ENCODE measurements at regions not wholly inside any gene's neighbourhood (a gene's known extent, or its start where the extent isn't known, plus 50 kb on each side); places are given as distances from the start of the nearest gene placed in this dataset.

GRCh38 chr3:87969620-87970019 lies 89.2 kb downstream of the CGGBP1 start:
- intact Hi-C loops (cut with micrococcal nuclease), result no loop called here
- H3K27me3 ChIP-seq (ENCODE audit: control insufficient read depth in 2 of 2, insufficient read depth in 2 of 2, low read length in 2 of 2), result no peaks in the 10 kb centered on the region
- CTCF ChIA-PET, result interaction anchor here (1.5 kb wide), 1 partner anchor 10 kb away, joined by 3 read pairs; no protein-coding TSS in a partner anchor
- no peaks in the 10 kb centered on the region for H4K20me1 ChIP-seq (replicated peaks; ENCODE audit: control insufficient read depth, extremely low read depth, insufficient read depth, low read length)
- no peaks in the 10 kb centered on the region for H3K36me3 ChIP-seq (ENCODE audit: control insufficient read depth in 2 of 2, extremely low read depth in 1 of 2, insufficient read depth in 2 of 2, low read length in 2 of 2)
- H2AFZ ChIP-seq (ENCODE audit: low read depth, low read length), result no peak overlapping the region
- no peaks in the 10 kb centered on the region for H3K9me1 ChIP-seq (replicated peaks; ENCODE audit: control insufficient read depth, extremely low read depth, insufficient read depth, low read length)
- DNase-seq (ENCODE audit: low read depth, low spot score), result no peak
- no TSS peak for BruUV-seq (replicated peaks)
- TF ChIP-seq JUN (IDR thresholded peaks at IDR 0.05; ENCODE audit: borderline replicate concordance, insufficient read depth, insufficient read length, low read depth) (no peak), POLR2A (IDR thresholded peaks at IDR 0.05; ENCODE audit: low read depth, low read length) (no peak), MAX (IDR thresholded peaks at IDR 0.05; ENCODE audit: insufficient read depth, insufficient read length) (no peak)
- TF ChIP-seq, protein P1, sequence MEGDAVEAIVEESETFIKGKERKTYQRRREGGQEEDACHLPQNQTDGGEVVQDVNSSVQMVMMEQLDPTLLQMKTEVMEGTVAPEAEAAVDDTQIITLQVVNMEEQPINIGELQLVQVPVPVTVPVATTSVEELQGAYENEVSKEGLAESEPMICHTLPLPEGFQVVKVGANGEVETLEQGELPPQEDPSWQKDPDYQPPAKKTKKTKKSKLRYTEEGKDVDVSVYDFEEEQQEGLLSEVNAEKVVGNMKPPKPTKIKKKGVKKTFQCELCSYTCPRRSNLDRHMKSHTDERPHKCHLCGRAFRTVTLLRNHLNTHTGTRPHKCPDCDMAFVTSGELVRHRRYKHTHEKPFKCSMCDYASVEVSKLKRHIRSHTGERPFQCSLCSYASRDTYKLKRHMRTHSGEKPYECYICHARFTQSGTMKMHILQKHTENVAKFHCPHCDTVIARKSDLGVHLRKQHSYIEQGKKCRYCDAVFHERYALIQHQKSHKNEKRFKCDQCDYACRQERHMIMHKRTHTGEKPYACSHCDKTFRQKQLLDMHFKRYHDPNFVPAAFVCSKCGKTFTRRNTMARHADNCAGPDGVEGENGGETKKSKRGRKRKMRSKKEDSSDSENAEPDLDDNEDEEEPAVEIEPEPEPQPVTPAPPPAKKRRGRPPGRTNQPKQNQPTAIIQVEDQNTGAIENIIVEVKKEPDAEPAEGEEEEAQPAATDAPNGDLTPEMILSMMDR (IDR thresholded peaks at IDR 0.05; ENCODE audit: extremely low read depth in 1 of 2, insufficient read depth in 1 of 2, low read depth in 1 of 2, low read length in 2 of 2), result no peak
- H3K27ac ChIP-seq (ENCODE audit: insufficient read depth, low read depth, low read length), result no peak overlapping the region
- H3K4me3 ChIP-seq (replicated peaks in 1 of 3; ENCODE audit: insufficient read depth in 1 of 3, low read depth in 1 of 3, low read length in 3 of 3), result no peak overlapping the region
- H3K9me3 ChIP-seq (replicated peaks; ENCODE audit: control insufficient read depth, insufficient read depth, low read length), result no peaks in the 10 kb centered on the region
- no peak for FAIRE-seq
- no peak overlapping the region for H3K9ac ChIP-seq (replicated peaks; ENCODE audit: extremely low read depth, insufficient read depth, low read length)
- POLR2A ChIA-PET, result no interaction called here
- dilution Hi-C loops (cut with MboI; ENCODE audit: extremely low pct_ligation_motif_present, low sequenced_read_pairs), result no loop called here
- H3K4me2 ChIP-seq (ENCODE audit: insufficient read depth, low read length), result no peak overlapping the region
- no peaks in the 10 kb centered on the region for H3K79me2 ChIP-seq (ENCODE audit: control insufficient read depth, insufficient read depth, low read length)
- H3K4me1 ChIP-seq (ENCODE audit: control insufficient read depth, extremely low read depth, insufficient read depth, low read length), result no peaks in the 10 kb centered on the region

DNA sequence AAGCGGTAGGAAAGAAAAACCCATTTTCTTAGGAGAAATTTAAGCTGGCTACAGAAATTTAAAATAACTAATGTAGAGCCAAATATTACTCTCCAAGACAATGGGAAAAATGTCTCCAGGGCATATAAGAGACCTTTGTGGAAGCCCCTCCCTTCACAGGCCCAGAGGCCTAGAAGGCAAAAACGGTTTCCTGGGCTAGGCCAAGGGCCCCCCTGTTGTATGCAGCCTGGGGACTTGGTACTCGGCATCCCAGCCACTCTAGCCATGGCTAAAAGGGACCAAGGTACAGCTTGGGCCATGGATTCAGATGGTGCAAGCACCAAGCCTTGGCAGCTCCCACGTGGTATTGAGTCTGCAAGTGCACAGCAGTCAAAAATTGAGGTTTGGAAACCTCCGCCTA lies 90.1 kb downstream of the CGGBP1 start:
- H3K9me3 ChIP-seq (replicated peaks; ENCODE audit: control insufficient read depth, insufficient read depth, low read length), result no peaks in the 10 kb centered on the region
- TF ChIP-seq MAX (IDR thresholded peaks at IDR 0.05; ENCODE audit: insufficient read depth, insufficient read length) (no peak), EZH2 (IDR thresholded peaks at IDR 0.05; ENCODE audit: borderline replicate concordance, low read depth, low read length, severe bottlenecking) (no peak), JUN (IDR thresholded peaks at IDR 0.05; ENCODE audit: borderline replicate concordance, insufficient read depth, insufficient read length, low read depth) (no peak), POLR2A (IDR thresholded peaks at IDR 0.05; ENCODE audit: low read depth, low read length) (no peak), GATA2 (IDR thresholded peaks at IDR 0.05; ENCODE audit: insufficient read depth, insufficient read length, low read depth, low read length) (no peak), POLR2AphosphoS5 (IDR thresholded peaks at IDR 0.05; ENCODE audit: insufficient read depth, low read depth, low read length) (no peak), FOS (IDR thresholded peaks at IDR 0.05; ENCODE audit: borderline replicate concordance, insufficient read depth, low read length) (no peak), MYC (IDR thresholded peaks at IDR 0.05; ENCODE audit: low read depth, low read length) (no peak)
- TF ChIP-seq, protein P1 (IDR thresholded peaks at IDR 0.05; ENCODE audit: extremely low read depth in 1 of 2, insufficient read depth in 1 of 2, low read depth in 1 of 2, low read length in 2 of 2), result no peak
- H3K9ac ChIP-seq (replicated peaks; ENCODE audit: extremely low read depth, insufficient read depth, low read length), result no peak overlapping the region
- H4K20me1 ChIP-seq (replicated peaks; ENCODE audit: control insufficient read depth, extremely low read depth, insufficient read depth, low read length), result no peaks in the 10 kb centered on the region
- intact Hi-C loops (cut with micrococcal nuclease) (no loop called here), dilution Hi-C loops (cut with MboI; ENCODE audit: extremely low pct_ligation_motif_present, low sequenced_read_pairs) (no loop called here)
- no peak overlapping the region for H2AFZ ChIP-seq (ENCODE audit: low read depth, low read length)
- H3K4me3 ChIP-seq (replicated peaks in 1 of 3; ENCODE audit: insufficient read depth in 1 of 3, low read depth in 1 of 3, low read length in 3 of 3), result no peak overlapping the region
- H3K4me2 ChIP-seq (ENCODE audit: insufficient read depth, low read length), result no peak overlapping the region
- DNase-seq (ENCODE audit: low read depth, low spot score) (no peak), FAIRE-seq (no peak)
- no peak overlapping the region for H3K27ac ChIP-seq (ENCODE audit: insufficient read depth, low read depth, low read length)
- BruUV-seq (replicated peaks), result no TSS peak
- ChIA-PET POLR2A (no interaction called here), CTCF (no interaction called here)
- H3K36me3 ChIP-seq (ENCODE audit: control insufficient read depth in 2 of 2, extremely low read depth in 1 of 2, insufficient read depth in 2 of 2, low read length in 2 of 2), result no peaks in the 10 kb centered on the region
- H3K9me1 ChIP-seq (replicated peaks; ENCODE audit: control insufficient read depth, extremely low read depth, insufficient read depth, low read length), result no peaks in the 10 kb centered on the region
- no peaks in the 10 kb centered on the region for H3K4me1 ChIP-seq (ENCODE audit: control insufficient read depth, extremely low read depth, insufficient read depth, low read length)
- H3K79me2 ChIP-seq (ENCODE audit: control insufficient read depth, insufficient read depth, low read length), result no peaks in the 10 kb centered on the region
- no peaks in the 10 kb centered on the region for H3K27me3 ChIP-seq (ENCODE audit: control insufficient read depth in 2 of 2, insufficient read depth in 2 of 2, low read length in 2 of 2)
